Glomerular endothelial cell (primary cell): ENCODE measurements at regions not wholly inside any gene's neighbourhood (a gene's known extent, or its start where the extent isn't known, plus 50 kb on each side); places are given as distances from the start of the nearest gene placed in this dataset.

ENCODE experiments used
- DNase-seq: peaks from one replicate; pipeline ENCODE4 v3.0.0-alpha.2; 2011; ENCODE audit warnings: low read depth, low spot score; ENCODE audit errors: extremely low read depth

DNA sequence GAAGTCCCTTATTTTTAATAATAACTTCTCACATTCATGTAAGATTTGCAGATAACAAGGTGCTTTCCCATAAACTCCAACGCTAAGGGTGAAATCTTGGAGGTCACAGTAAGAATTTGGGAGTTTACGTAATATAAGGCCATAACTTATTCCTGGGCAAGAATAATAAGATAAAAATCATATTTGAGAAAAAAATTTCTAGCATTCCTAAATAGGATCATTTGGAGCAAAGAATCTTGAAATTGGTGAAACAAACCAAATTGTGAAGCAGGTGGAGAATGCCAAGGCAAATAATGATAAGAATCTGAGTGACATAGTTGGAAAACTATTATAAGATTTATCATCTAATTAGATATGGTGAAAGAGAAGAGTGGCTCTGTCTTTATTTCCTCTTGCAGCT, 50.4 kb upstream of the FGF16 start:
- no peak for DNase-seq
